ENCODE measurements at regions not wholly inside any gene's neighbourhood (a gene's known extent, or its start where the extent isn't known, plus 50 kb on each side); places are given as distances from the start of the nearest gene placed in this dataset.

DNA sequence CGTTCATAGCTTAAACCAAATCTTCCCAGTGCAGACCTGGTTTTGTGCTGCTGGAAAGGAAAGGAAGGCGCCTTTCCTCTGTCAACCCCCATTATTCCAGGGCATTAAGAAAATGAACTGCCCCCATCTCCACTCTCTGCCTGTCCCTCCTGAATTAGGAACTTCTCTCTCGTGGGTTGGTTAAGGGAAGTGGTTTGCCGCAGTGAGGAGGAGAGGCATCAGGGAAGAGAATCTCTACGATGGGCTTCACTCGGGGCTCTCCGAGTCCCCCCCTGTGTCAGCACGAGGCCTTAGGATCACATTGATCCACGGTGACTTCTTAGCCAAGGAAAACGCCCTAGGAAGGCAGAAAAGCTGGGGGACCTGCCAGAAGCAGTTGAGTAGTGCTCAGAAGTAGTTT, 53.9 kb upstream of the LYZL2 start:
- H4K20me1 ChIP-seq (ENCODE audit: insufficient read depth, low read length) = no peaks in the 10 kb centered on the region
- ChIA-PET CTCF (ENCODE audit: low intra/inter-chr PET ratio, low total read pairs) (no interaction called here), POLR2A (no interaction called here)
- FAIRE-seq (no peak), ATAC-seq (no peak), DNase-seq (ENCODE audit: low spot score) (no peak)
- H3K9ac ChIP-seq (ENCODE audit: insufficient read depth, low read depth, low read length) = no peak overlapping the region
- no peak overlapping the region for H3K4me3 ChIP-seq (replicated peaks in 1 of 3; ENCODE audit: insufficient read depth in 1 of 3, low read depth in 2 of 3, low read length in 3 of 3)
- H3K4me2 ChIP-seq (ENCODE audit: low read depth, low read length) = no peak overlapping the region
- H3K27me3 ChIP-seq (ENCODE audit: control insufficient read depth in 1 of 2, insufficient read depth in 2 of 2, low read length in 2 of 2) = peaks cover 0 to 14% of the 10 kb centered on the region in 2 experiments; a peak in 1 of 5 replicates
- no peaks in the 10 kb centered on the region for H3K36me3 ChIP-seq (replicated peaks in 1 of 2; ENCODE audit: control insufficient read depth in 1 of 2, insufficient read depth in 2 of 2, low read length in 2 of 2)
- no TSS peak for BruUV-seq (replicated peaks)
- H3K4me1 ChIP-seq (ENCODE audit: insufficient read depth, low read length) = no peaks in the 10 kb centered on the region
- 27% methylated on average over 10 of the region's 10 CpGs for WGBS (ENCODE audit: low lambda C conversion rate)
- H3K9me3 ChIP-seq (ENCODE audit: low read length) = no peaks in the 10 kb centered on the region
- H3K27ac ChIP-seq (ENCODE audit: extremely low read length, insufficient read depth, low read length) = no peak overlapping the region
- no peaks in the 10 kb centered on the region for H3K79me2 ChIP-seq (ENCODE audit: insufficient read depth, low read length)
- no peak overlapping the region for H2AFZ ChIP-seq (ENCODE audit: low read length)
- intact Hi-C loops (cut with micrococcal nuclease; ENCODE audit: unreplicated experiment) (no loop called here), in situ Hi-C loops (cut with HindIII; ENCODE audit: extremely low pct_ligation_motif_present, low pct_unique_long_range_greater_than_20kb) (no loop called here)
- TF ChIP-seq KLF13 (CRISPR knock-in tag; IDR thresholded peaks at IDR 0.05) (no peak), SAP130 (CRISPR knock-in tag; IDR thresholded peaks at IDR 0.05; ENCODE audit: low read depth) (no peak), RAD21 (CRISPR knock-in tag; IDR thresholded peaks at IDR 0.05) (no peak), POGK (CRISPR knock-in tag; conservative IDR thresholded peaks at IDR 0.05) (no peak), BCL6 (CRISPR knock-in tag; IDR thresholded peaks at IDR 0.05) (no peak), SYNCRIP (IDR thresholded peaks at IDR 0.05; ENCODE audit: insufficient read depth, low read depth, low read length) (no peak), FLYWCH1 (CRISPR knock-in tag; IDR thresholded peaks at IDR 0.05) (no peak), CSRNP2 (CRISPR knock-in tag; conservative IDR thresholded peaks at IDR 0.05; ENCODE audit: low read depth) (no peak), HNRNPK (IDR thresholded peaks at IDR 0.05; ENCODE audit: low read depth, low read length, poor library complexity, severe bottlenecking) (no peak), ZSCAN31 (CRISPR knock-in tag; IDR thresholded peaks at IDR 0.05; ENCODE audit: low read depth) (no peak), ARID2 (CRISPR knock-in tag; IDR thresholded peaks at IDR 0.05; ENCODE audit: borderline replicate concordance) (no peak)

Data from HepG2 (cell line).